Stomach (tissue), 4 donors: ENCODE measurements at regions not wholly inside any gene's neighbourhood (a gene's known extent, or its start where the extent isn't known, plus 50 kb on each side); places are given as distances from the start of the nearest gene placed in this dataset.

Source experiments
- CTCF ChIP-seq, 7 experiments: fragments of 450-650 bp in 4 of 7; fragments of 200-600 bp in 3 of 7; sonication (generic) in 3 of 7; IDR thresholded peaks; one replicate each; pipeline ENCODE4 v1.5.1; 2016 to 2019; ENCODE audit warnings: antibody characterized with exemption in 7 of 7, control low read depth in 2 of 7, mild to moderate bottlenecking in 1 of 7
- EP300 ChIP-seq: sonication (generic); formaldehyde crosslinking; IDR thresholded peaks from one replicate; pipeline ENCODE4 v1.6.1; 2017; ENCODE audit warnings: antibody characterized with exemption
- POLR2A ChIP-seq, 4 donors: fragments of 450-650 bp; IDR thresholded peaks; one replicate each; pipeline ENCODE4 v1.6.1; 2016; ENCODE audit warnings: antibody characterized with exemption in 4 of 4, control low read depth in 2 of 4, mild to moderate bottlenecking in 1 of 4, moderate library complexity in 1 of 4
- POLR2AphosphoS5 ChIP-seq, 3 donors: sonication (generic); formaldehyde crosslinking; IDR thresholded peaks; one replicate each; pipeline ENCODE4 v1.6.1; 2016; ENCODE audit warnings: antibody characterized with exemption in 3 of 3

- TF ChIP-seq CTCF (IDR thresholded peaks at IDR 0.05) (no peak), EP300 (no peak), POLR2A (IDR thresholded peaks at IDR 0.05) (no peak), POLR2AphosphoS5 (IDR thresholded peaks at IDR 0.05) (no peak)
These were observed 64.3 kb upstream of the VANGL1 start for GRCh38 chr1:115577513-115577912.
